ENCODE measurements at regions not wholly inside any gene's neighbourhood (a gene's known extent, or its start where the extent isn't known, plus 50 kb on each side); places are given as distances from the start of the nearest gene placed in this dataset.

DNA sequence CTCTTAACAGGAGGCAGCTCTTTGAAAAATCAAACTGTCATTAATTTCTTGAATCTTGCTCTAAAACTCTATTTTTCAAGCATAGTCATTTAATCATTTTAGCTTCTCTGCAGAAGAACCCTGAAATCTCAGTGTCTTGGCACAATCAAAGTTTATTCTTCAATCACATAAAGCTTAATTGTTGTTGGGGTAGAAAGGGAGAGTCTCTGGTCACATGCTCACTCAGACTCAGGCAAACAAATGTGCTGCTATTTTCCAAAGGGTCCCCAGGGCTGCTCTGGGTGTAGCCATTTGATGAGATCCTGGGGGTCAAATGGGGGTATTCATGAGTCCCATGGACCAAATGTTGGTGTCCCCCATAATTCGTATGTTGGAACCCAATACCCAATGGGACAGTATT is 114.8 kb downstream of the MSX2 start:
- no peak for DNase-seq (ENCODE audit: low read depth in 2 of 2)

DNA sequence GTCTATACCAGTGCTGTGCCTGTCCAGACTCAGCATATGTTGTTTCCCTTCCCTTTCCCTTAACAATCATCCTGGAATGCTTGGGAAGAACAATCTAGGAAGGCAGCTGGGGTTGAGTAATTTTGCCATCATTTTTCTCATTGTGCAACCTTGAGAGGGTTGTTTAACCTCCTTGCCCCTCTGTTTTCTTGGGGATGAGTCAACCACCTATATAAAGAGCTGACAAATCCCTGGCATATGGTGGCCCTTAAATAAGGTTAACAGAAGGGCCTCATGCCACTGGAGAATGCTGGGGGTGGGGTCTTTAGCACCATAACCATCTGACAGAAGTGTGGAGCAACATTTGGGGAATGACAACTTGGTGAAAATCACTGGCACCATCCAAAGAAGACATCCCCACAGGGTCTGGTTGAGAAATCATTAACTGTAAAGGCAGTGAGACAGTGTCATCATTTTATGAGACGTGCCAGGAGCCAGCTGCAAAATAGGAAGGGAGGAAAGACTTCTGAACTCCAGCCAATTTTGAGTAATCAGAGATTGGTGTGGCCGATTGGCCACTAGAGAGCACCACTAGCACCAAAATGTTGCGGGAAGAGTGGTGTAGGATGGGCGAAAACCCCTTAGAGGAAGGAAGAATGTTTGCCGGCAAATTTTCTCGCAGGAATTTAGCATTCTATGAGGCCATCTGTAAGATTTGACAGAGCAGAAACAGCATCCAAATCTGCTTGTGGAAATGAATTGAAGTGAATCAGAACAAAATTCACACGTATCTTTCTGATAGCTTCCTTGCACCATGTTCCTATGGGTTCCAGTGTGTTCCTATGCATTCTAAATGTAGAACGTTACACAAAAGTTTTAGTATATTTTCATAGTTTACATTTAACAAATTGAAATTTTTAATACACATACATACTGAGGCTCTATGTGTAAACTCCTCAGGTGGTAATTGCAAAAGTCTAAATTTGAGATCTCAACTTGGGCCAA is 113.8 kb downstream of the MSX2 start:
- peak; percentile 92 to 93 for DNase-seq (ENCODE audit: low read depth in 2 of 2)

DNA sequence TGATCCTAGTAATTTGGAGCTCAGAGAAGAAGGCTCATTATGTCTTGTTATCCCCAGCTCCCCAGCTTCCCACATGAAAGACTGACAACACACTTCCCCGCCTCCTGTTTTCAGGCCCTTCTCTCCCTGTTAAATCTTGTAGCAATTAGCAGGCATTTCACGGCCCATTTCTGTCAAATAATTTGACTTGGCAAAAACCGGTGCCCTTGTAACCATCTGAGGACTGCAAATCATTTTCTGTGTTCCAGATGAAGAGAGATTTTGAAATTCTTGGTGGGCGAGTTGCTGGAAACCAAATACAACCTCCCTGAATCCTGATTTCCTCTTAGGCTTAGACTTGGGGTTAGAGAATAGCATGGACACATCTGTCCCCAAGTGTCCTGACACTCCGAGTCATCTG is 109.7 kb downstream of the MSX2 start:
- DNase-seq (ENCODE audit: low read depth in 2 of 2), result no peak

DNA sequence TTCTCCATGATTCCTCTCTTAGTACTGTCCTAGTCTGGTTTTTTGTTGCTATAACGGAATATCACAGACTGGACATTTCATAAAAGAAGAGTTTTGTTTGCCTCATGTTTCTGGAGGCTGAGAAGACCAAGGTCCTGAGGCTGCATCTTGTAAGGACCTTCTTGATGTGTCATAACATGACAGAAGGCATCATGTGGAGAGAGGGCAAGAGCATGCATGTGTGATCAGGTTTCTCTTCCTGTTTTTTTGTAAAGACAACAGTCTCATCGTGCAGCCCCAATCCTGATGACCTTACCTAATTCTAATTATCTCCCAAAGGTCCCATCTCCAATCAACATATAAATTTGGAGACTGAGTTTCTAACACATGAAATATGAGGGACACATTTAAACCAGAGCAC is 108.4 kb downstream of the MSX2 start:
- DNase-seq (ENCODE audit: low read depth in 2 of 2), result no peak

DNA sequence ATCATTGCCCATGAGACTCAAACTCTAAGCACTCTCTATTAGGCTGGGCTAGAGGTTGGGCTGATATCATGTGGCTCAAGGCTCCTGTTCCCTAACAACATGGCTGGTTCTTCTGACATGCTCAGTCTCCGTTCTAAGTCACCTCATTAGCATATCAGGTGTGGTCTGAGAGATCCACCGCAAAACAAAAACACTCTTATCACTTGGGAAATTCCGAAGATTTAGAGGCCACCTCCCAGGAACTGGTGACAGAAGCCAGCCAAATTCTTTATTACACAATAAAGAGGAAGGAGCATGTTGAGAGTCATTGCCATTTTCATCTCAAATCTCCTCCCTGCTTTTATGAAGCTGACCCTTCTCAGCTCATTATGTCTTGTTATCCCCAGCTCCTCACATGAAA is 107.6 kb downstream of the MSX2 start:
- no peak for DNase-seq (ENCODE audit: low read depth in 2 of 2)

DNA sequence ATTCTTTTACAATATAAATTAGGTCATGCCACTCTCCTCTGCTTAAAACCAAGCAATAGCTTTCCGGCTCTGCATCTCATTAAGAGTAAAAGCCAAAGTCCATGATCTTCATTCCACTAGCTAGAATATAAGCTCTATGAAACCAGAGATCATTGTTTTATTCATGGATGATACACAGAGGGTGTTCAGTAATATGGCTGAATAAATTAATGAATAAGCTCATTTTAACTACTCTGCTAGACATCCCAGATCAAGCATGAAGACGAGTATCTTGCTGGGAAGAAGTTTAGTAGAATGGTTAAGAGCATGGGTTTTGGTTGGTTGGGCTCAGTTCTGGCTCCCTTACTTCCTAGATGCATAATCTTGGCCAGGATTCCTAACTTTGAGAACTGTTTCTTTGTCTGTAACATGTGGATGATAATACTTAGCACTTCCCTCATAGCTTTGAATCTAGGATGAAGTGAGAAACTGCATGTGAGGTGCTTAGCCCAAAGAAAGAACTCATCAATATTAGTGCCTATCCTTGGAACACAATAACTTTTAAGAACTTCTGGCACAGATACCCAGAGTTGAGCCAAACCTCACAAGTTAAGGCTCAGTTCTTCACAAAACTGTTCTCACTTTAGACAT is 106.8 kb downstream of the MSX2 start:
- DNase-seq (ENCODE audit: low read depth in 2 of 2), result no peak

DNA sequence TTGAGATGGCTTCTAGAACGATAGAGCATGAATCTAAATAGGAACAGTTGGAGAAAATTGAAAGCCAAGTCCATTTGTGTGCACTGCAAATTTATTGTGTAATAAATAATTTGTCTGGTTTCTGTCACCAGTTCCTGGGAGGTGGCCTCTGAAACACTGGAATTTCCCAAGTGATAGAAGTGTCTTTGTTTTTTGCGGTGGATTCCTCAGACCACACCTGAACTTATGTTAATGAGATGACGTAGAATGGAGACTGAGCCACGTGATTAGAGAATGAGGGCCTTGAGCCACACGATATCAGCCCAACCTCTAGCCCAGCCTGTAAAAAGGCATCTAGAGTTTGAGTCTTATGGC is 105.1 kb downstream of the MSX2 start:
- no peak for DNase-seq (ENCODE audit: low read depth in 2 of 2)

DNA sequence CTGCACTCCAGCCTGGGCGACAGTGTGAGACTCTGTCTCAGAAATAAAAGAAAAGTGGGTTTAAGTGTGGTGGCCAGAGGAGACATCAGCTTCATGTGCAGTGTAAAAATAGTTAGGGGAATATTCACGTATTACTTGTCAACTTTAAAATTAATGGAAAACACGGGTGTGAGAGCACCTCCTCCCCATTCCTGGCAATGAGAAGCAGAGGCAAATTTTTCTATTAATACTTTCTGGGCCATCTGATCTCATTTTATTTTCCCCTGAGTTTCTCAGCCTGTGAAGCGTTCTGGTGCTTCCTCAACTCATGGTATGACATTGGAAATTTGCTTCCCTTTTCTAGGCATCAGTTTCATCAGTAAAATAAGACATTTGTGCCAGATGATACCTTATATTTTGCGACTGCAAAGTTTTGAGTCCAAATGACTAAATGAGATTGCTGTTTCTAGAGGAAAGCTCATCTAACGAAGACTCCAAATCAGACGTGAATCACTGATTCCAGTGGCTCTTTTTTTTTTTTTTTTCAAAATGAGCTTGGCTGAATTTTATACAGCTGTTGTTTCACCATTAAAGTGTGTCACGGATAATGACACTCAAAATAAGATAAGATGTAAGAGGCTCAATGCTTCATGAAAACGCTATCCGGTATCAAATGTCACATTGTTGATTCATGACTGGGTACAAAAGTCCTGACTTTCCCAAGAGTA is 104.6 kb downstream of the MSX2 start:
- DNase-seq (ENCODE audit: low read depth in 2 of 2), result no peak

DNA sequence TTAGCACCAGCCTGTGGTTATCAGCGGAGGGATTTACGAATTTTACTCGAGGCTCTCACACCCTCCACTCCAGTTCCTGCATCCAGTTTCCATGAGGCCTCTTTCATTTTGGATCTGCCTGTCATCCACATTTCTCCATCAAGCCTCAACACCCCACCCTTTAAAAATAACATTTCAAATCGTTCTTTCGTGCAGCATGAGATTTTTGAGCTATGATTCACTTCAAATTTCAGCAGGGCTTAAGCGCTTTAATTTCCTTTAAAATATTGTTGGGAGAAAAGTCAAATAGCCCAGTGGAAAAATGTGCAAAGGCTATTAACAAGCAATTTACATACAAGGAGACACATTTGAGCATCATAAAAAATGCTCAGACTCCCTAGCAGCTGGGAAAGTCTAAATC is 103.2 kb downstream of the MSX2 start:
- peak; percentile 69 to 73 for DNase-seq (ENCODE audit: low read depth in 2 of 2)

DNA sequence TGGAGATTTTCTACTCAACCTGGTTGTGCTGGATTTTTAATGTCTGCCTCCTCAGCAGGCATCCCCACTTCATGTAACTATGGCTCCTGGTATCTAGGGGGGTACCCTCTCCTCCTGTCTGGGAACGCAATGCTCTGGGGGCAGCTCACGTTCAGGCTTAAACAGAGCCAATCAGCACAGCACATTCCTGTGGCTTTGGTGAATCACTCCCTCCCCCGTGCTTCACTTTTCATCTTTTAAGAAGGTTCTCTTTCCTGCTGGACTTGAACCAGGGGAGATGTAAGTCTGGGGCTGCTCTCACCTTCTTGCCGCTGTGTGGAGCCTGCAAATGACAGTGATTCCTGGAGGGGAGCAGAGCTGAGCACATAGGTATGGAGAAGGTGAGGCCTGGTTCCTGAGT is 101.2 kb downstream of the MSX2 start:
- DNase-seq (ENCODE audit: low read depth in 2 of 2), result no peak

DNA sequence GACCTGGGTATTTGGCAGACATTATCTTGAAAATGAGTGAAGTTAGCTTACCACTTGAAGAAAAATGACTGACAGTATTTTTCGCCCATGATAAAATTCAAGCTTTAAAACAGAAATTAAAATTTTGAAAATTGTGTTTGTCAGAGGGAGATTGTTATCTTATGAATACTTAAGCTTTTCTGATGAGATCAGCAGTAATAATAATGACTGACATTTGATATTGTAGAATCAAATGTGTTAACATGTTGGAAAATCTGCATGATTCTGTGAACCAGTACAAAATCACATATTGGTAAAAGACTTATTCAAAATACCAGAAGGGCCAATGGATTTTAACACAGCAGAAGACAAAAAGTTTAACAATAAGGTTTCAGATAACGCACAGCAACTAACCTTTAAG is 94.0 kb downstream of the MSX2 start:
- no peak for DNase-seq (ENCODE audit: low read depth in 2 of 2)

DNA sequence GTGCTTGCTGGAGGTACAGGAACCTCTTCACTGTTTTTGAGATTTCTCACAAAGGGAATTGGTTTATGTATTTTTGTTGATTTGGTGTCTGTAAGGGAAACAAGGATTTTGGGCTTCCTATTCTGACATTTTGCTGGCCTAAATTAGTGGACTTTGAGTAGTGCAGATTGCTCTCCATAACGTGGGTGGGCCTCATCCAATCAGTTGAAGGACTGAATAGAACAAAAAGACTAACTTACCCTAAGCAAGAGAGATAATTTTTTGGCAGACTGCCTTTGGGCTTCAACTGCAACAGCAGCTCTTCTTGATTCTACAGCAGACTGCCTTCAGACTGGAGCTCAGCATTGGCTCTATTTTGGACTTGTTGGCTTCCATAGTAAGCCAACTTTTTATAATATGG is 93.2 kb downstream of the MSX2 start:
- no peak for DNase-seq (ENCODE audit: low read depth in 2 of 2)

DNA sequence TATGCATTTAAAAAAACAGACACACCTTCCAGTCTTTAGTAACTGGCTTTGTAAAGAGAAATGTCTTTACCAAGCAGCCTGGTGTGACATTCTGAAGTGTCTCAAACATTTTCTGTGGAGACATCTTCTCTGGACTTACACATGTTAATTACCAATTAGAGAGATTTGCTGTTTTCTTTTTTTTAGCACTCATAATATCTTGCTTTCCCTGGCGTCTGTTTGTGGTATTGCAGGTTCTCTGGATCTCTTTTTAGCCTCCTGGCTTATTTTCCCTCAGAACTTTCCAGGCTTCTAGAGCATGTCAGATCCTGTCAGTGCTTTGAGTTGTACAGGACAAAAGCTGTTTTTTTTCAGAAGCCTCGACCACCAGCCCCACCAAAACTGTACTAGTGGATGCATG is 92.5 kb downstream of the MSX2 start:
- no peak for DNase-seq (ENCODE audit: low read depth in 2 of 2)

DNA sequence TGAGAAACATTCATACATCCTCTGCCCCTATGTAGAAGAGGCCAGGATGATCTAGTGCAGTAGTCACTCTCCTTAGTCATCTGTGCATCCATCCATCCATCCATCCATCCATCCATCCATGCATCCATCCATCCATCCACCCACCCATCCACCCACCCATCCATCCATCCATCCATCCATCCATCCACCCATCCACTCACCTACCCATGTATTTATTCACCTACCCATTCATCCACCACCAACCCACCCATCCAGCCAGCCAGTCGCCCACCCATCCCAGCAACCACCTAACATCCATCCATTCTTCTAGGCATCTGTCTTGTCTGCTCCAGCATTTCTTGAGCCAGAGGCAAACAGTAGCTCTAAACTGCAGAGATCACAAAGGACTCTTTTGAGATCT is 87.1 kb downstream of the MSX2 start:
- no peak for DNase-seq (ENCODE audit: low read depth in 2 of 2)

DNA sequence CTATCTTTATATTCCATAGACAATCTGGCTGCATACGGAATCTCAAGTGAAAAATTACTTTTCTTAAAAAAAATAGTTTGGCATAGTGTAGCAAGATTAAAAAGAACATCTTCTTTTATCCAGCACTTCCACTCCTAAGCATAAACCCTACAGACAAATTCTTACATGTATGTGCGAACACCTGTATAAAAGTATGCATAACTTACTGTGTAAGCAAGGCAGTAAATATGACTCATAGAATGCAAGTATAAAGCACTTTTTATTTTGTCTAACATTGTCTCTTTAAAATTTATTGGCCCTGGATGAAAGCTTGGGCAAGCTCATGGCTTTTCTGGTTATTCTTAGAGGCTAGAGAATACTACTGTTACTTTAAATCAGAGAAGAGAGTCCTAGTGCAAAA is 86.4 kb downstream of the MSX2 start:
- no peak for DNase-seq (ENCODE audit: low read depth in 2 of 2)

DNA sequence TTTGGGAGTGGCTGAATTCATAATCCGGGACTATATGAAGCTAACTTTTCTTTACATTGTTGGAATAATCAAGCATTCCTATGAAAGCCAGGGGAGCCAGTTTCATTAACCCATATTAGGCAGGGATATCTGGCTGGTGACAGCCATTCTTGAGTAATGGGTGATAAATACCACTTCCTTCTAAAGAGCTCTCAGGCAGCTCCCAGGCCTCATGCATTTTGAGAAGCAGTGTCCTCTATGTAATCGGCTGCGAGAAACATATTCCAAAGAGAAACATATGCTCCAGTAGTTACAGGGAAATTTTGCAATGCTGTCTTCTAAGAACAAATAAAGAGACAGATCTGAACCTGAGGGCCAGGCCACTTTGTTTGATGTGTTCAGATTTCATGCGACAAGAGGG is 83.1 kb downstream of the MSX2 start:
- peak; percentile 68 to 69 for DNase-seq (ENCODE audit: low read depth in 2 of 2)

DNA sequence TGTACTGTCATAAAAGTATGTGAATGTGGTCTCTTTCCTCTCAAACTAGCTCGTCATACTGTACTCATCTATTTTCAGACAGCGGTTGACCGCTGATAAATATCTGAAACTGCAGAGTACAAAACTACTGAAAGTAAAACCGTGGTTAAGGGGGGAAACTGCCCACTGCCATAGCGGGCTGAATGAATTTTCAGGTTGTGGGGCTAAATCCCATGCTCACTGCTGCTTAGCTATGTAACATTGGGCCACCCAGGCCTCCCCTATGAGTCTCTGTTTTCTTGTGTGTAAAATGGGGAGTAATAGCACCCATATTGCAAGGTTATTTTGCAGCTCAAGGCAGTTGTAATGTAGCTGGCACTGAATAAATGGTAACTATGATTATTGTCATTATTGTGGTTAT is 82.3 kb downstream of the MSX2 start:
- DNase-seq (ENCODE audit: low read depth in 2 of 2), result no peak

DNA sequence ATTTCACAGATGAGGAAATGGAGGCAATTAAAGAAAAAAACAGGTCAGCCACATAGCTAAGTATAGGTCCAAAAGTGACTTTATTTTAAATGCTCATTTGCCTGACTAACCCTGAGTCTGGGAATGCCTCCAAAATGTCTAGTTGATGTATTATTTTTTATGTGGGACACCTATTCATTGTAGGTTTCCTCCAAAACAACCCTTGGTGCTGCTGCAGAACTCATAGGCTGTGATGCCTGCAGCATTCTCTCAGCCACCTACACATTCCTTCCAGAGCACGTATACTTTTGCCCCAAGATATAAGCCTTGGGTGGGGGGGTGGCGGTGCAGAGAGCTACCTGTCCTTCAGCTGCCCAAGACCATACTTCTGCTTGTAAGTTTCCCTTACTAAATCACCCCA is 77.4 kb downstream of the MSX2 start:
- no peak for DNase-seq (ENCODE audit: low read depth in 2 of 2)

DNA sequence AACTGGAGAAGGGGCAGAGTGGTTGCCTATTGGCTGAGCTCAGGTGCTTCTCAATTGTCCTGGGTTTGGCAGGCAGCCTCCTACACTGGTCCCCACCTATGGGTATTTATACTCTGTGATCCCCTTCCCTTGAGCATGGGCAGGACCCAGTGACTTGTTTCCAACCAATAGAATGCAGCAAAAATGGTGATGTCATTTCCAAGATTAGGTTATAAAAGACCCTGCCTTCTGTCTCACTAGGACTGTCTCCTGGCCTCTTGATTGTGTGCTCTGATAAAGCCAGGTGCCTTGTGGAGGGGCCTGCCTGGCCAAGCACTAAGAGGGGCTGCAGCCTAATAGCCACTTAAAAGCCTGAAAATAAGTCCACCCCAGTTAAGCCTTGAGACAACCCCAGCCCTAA is 76.1 kb downstream of the MSX2 start:
- DNase-seq (ENCODE audit: low read depth in 2 of 2), result no peak

DNA sequence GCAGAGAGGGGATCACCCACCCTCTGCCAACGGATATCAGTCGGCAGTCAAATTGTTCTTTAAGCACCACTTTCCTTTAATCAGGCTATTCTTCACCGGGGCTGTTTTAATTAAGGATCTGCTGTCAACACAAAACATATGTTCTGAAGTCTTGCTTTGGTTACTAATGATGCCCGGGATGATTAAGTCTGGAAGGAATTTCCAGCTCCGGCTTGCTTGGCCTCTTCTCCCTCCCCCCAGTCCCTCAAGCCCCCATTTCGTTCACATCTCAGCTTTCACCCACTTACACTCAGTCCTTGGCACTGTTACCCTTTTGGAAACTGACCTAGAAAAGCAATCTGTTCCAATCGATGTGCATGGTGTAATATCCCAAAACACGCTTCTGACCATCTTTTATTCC is 74.7 kb downstream of the MSX2 start:
- peak; percentile 76 to 78 for DNase-seq (ENCODE audit: low read depth in 2 of 2)

DNA sequence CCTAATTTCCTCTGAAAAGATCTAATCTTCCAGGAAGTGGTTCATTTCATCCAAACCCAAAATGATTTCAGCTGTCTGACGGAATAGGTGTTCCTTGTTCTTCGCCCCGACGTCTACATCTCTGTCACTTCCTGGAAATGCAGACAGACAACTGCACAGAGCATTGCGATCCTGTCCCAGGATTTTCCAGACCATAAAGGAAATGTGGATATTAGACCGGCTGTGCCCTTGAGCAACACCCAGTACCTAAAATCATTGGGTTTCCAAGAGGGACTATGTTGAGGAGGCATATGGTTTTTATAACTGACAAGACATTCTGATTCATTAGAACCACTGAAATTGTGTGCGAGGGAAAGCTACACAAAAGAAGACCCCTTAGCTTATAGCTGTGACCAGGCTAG is 74.2 kb downstream of the MSX2 start:
- DNase-seq (ENCODE audit: low read depth in 2 of 2), result no peak

DNA sequence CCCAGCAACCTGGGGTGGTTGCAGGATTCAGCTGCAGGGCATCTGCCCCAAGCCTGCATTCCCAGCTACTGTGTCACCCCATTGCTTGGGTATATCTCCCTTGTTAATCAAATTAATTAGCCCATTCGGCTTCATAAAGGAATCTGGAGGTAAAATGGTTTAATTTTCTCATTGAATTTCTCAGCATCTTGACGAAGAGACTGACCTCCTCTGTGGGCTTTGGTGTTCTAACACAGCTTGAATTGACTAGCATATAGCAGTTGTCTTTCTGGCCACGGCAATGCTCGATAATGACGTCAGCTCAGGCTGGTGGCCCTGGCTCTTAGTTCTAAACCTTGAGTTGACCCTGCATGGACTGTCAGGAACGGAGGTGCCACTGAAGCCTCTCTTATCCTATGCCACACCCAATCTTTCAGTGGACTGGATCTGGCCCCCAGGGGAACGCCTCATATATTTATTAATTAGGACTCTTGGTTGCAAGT is 72.4 kb downstream of the MSX2 start:
- no peak for DNase-seq (ENCODE audit: low read depth in 2 of 2)
